IMR-90 (cell line): ENCODE measurements at regions not wholly inside any gene's neighbourhood (a gene's known extent, or its start where the extent isn't known, plus 50 kb on each side); places are given as distances from the start of the nearest gene placed in this dataset.
"Not testable (repeated sequence)": the region's sequence is repeated elsewhere in the genome, so short reads cannot be mapped to it uniquely, and the experiment has no call there.

Experiments
- ATAC-seq: fragments of 200-7000 bp; cut with Tn5 transposase; 2 replicates; pipeline ENCODE4 v1.9.1; 2020; ENCODE audit warnings: low read depth, mild to moderate bottlenecking, moderate library complexity
- BruUV-seq: library from RNA; stranded (reverse); fragments of 400-500 nt; replicated peaks from 2 replicates; lab custom pipeline; 2021; lab: Mats Ljungman, UMichigan
- CTCF ChIA-PET: fragments of 300-600 bp; formaldehyde crosslinking; extraction: SDS; loops from one replicate; lab custom pipeline; 2021; ENCODE audit warnings: antibody characterized with exemption; lab: Yijun Ruan, JAX
- POLR2A ChIA-PET: fragments of 300-600 bp; sonication (Branson Sonifier 250); formaldehyde crosslinking; loops from one replicate; lab custom pipeline; 2022; ENCODE audit warnings: antibody characterized with exemption; ENCODE audit not compliant: unreplicated experiment; lab: Charles Lee
- DNase-seq: peaks from one replicate; pipeline ENCODE4 v3.0.0; 2013
- H2AFZ ChIP-seq: replicated peaks from 2 replicates; pipeline ENCODE3; 2013; ENCODE audit warnings: low read length, mild to moderate bottlenecking; ENCODE audit not compliant: poor library complexity
- H2AK5ac ChIP-seq: 2 replicates; pipeline ENCODE4 v1.6.1; 2013; ENCODE audit warnings: low read depth, low read length, inconsistent platforms
- H2AK9ac ChIP-seq: replicated peaks from 2 replicates; pipeline ENCODE3; 2013; ENCODE audit warnings: mild to moderate bottlenecking, low read depth, low read length, moderate library complexity; ENCODE audit not compliant: poor library complexity
- H2BK120ac ChIP-seq: 2 replicates; pipeline ENCODE4 v1.6.1; 2013; ENCODE audit warnings: low read depth, low read length, inconsistent platforms
- H2BK15ac ChIP-seq: 3 replicates; pipeline ENCODE4 v1.6.1; 2013; ENCODE audit warnings: low read depth, low read length, inconsistent platforms
- H2BK20ac ChIP-seq: 2 replicates; pipeline ENCODE4 v1.6.1; 2013; ENCODE audit warnings: low read depth, mild to moderate bottlenecking, inconsistent platforms, low read length, moderate library complexity
- H2BK5ac ChIP-seq: 2 replicates; pipeline ENCODE4 v1.6.1; 2013; ENCODE audit warnings: mild to moderate bottlenecking, low read depth, low read length, inconsistent platforms; ENCODE audit not compliant: poor library complexity, severe bottlenecking
- H3K14ac ChIP-seq: replicated peaks from 2 replicates; pipeline ENCODE4 v1.6.1; 2013; ENCODE audit warnings: low read depth, low read length, inconsistent platforms
- H3K18ac ChIP-seq: 2 replicates; pipeline ENCODE4 v1.6.1; 2013; ENCODE audit warnings: low read depth, low read length, control low read depth
- H3K23ac ChIP-seq: 2 replicates; pipeline ENCODE4 v1.6.1; 2013; ENCODE audit warnings: low read depth, low read length, inconsistent platforms
- H3K27ac ChIP-seq: 2 replicates; pipeline ENCODE4 v1.5.1; 2013; ENCODE audit warnings: mild to moderate bottlenecking, control low read depth, low read length; ENCODE audit not compliant: insufficient read depth
- H3K27me3 ChIP-seq: 2 replicates; pipeline ENCODE4 v1.6.1; 2013; ENCODE audit warnings: low read length; ENCODE audit not compliant: control insufficient read depth, insufficient read depth
- H3K36me3 ChIP-seq: 2 replicates; pipeline ENCODE4 v1.6.1; 2013; ENCODE audit warnings: low read length, mixed read lengths; ENCODE audit not compliant: control insufficient read depth, insufficient read depth
- H3K4ac ChIP-seq: 2 replicates; pipeline ENCODE4 v1.6.1; 2013; ENCODE audit warnings: low read depth, low read length, inconsistent platforms
- H3K4me1 ChIP-seq: 2 replicates; pipeline ENCODE4 v1.6.1; 2013; ENCODE audit warnings: low read length, mixed read lengths; ENCODE audit not compliant: control insufficient read depth, insufficient read depth
- H3K4me2 ChIP-seq: 2 replicates; pipeline ENCODE4 v1.6.1; 2013; ENCODE audit warnings: low read depth, mild to moderate bottlenecking, control low read depth, low read length, moderate library complexity
- H3K4me3 ChIP-seq: 2 replicates; pipeline ENCODE4 v1.5.1; 2013; ENCODE audit warnings: low read depth, mild to moderate bottlenecking, control low read depth, low read length, moderate library complexity; ENCODE audit not compliant: insufficient read depth
- H3K56ac ChIP-seq: 2 replicates; pipeline ENCODE4 v1.6.1; 2013; ENCODE audit warnings: low read length, inconsistent platforms; ENCODE audit not compliant: insufficient read depth; ENCODE audit errors: extremely low read depth
- H3K79me1 ChIP-seq, 2 experiments: 2 replicates each; pipeline ENCODE4 v1.6.1; 2013; ENCODE audit warnings: low read length in 2 of 2, inconsistent platforms in 1 of 2, low read depth in 1 of 2
- H3K9ac ChIP-seq: 2 replicates; pipeline ENCODE4 v1.6.1; 2013; ENCODE audit warnings: low read depth, low read length, control low read depth
- H3K9me1 ChIP-seq: 2 replicates; pipeline ENCODE4 v1.6.1; 2013; ENCODE audit warnings: low read length, inconsistent platforms; ENCODE audit not compliant: insufficient read depth
- H3K9me3 ChIP-seq: 2 replicates; pipeline ENCODE4 v1.6.1; 2013; ENCODE audit warnings: low read length; ENCODE audit not compliant: control insufficient read depth, insufficient read depth
- H4K20me1 ChIP-seq: 2 replicates; pipeline ENCODE4 v1.6.1; 2013; ENCODE audit warnings: low read length, inconsistent platforms; ENCODE audit not compliant: insufficient read depth
- H4K5ac ChIP-seq: 2 replicates; pipeline ENCODE4 v1.6.1; 2013; ENCODE audit warnings: mild to moderate bottlenecking, low read depth, low read length, control low read depth
- H4K8ac ChIP-seq, 2 experiments: 2 replicates each; pipeline ENCODE4 v1.6.1; 2013; ENCODE audit warnings: low read depth in 2 of 2, low read length in 2 of 2, control low read depth in 1 of 2, inconsistent platforms in 1 of 2
- H4K91ac ChIP-seq: 2 replicates; pipeline ENCODE4 v1.6.1; 2013; ENCODE audit warnings: low read depth, low read length, inconsistent platforms; ENCODE audit not compliant: insufficient read depth
- WGBS, 2 experiments: methylation state at CpG; one replicate each; pipeline versions ENCODE4 v1.1.5 to v1.1.7; 2013; ENCODE audit warnings: missing lambda C conversion rate in 2 of 2; ENCODE audit not compliant: insufficient read length in 1 of 2; ENCODE audit errors: extremely low coverage in 2 of 2; 5-methylcytosine and 5-hydroxymethylcytosine counted together
- dilution Hi-C: fragments of 300-500 bp; cut with HindIII; formaldehyde crosslinking; loops from one replicate; pipeline ENCODE4 v1.14.3; 2018; ENCODE audit warnings: low sequenced_read_pairs; ENCODE audit not compliant: unreplicated experiment
- in situ Hi-C: fragments of 300-500 bp; cut with MboI; formaldehyde crosslinking; loops from 3 replicates; pipeline ENCODE4 v1.14.3; 2019; ENCODE audit warnings: low sequenced_read_pairs, inconsistent platforms, mixed read lengths
- intact Hi-C: fragments of 100-400 bp; cut with micrococcal nuclease; formaldehyde crosslinking; loops from 2 replicates; pipeline ENCODE4 v1.10.0; 2022

DNA sequence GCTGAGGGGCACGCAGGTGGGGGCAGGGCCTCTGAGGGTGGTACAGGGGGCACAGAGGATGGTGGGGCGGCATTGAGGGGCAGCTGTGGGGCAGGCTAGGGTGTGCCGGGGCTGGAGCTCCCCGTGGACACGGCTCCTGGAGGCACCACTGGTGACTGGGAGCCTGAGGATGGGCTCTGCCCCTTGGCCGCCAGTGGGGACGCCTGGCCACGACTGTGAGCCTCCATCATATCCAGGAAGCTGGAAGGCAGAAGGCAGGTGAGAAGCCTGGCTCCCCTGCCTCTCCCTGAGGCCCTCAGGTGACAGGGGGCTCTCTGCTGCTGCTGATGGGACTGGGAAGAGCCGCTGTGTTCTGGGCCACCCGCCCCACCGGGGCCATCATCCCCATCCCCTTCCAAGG lies 308.4 kb downstream of the CCDC74A start:
- H3K9ac ChIP-seq, H4K20me1 ChIP-seq, intact Hi-C loops, H3K23ac ChIP-seq, in situ Hi-C loops, H3K4me2 ChIP-seq, H4K91ac ChIP-seq, H2AFZ ChIP-seq, H3K79me1 ChIP-seq, H3K4ac ChIP-seq, H3K18ac ChIP-seq, H3K27me3 ChIP-seq, H3K4me3 ChIP-seq, POLR2A ChIA-PET, H2AK5ac ChIP-seq, H3K27ac ChIP-seq, H3K14ac ChIP-seq, H2AK9ac ChIP-seq, H4K8ac ChIP-seq, H3K56ac ChIP-seq, dilution Hi-C loops, H3K9me1 ChIP-seq, H3K36me3 ChIP-seq, H2BK120ac ChIP-seq, H2BK15ac ChIP-seq, CTCF ChIA-PET, ATAC-seq, BruUV-seq, H2BK5ac ChIP-seq, H4K5ac ChIP-seq, H3K9me3 ChIP-seq, H3K4me1 ChIP-seq, DNase-seq, H2BK20ac ChIP-seq: not testable (repeated sequence)
- 36% methylated on average over 3 of the region's 11 CpGs; no CpG with 5 or more reads in 1 of the 2 experiments for WGBS, 2 experiments

DNA sequence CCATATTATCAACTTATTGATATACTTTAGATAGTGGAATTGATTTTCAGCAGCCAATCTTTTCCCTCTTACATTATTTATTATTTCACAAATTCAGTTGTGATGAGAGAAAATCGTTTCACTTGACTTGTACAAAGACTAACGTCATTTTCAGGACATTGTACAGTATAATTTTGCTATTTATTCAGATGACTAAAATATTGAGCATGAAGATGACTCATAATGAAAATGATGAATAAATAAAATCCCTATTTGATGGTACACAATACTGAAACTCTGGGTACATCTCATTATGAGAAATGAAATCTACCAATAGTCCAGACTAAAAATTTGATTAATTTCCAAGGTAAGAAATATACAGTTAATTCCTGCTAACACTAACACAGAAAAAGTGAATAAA lies 316.4 kb downstream of the CCDC74A start:
- CTCF ChIA-PET, H3K14ac ChIP-seq, in situ Hi-C loops, H3K4ac ChIP-seq, H3K79me1 ChIP-seq, H4K91ac ChIP-seq, H2AK9ac ChIP-seq, H2BK5ac ChIP-seq, ATAC-seq, H3K9ac ChIP-seq, H3K27ac ChIP-seq, intact Hi-C loops, H4K20me1 ChIP-seq, H2AFZ ChIP-seq, BruUV-seq, H4K5ac ChIP-seq, H3K23ac ChIP-seq, H3K9me1 ChIP-seq, H3K4me3 ChIP-seq, H2BK20ac ChIP-seq, H3K4me2 ChIP-seq, H2BK15ac ChIP-seq, H3K27me3 ChIP-seq, H3K56ac ChIP-seq, POLR2A ChIA-PET, H3K18ac ChIP-seq, dilution Hi-C loops, H3K9me3 ChIP-seq, H3K36me3 ChIP-seq, H2AK5ac ChIP-seq, H3K4me1 ChIP-seq, H2BK120ac ChIP-seq, H4K8ac ChIP-seq, DNase-seq: not testable (repeated sequence)
- no CpG with 5 or more reads among the region's 2 CpGs for WGBS, 2 experiments
